Body of pancreas (tissue), 4 donors: ENCODE measurements at regions not wholly inside any gene's neighbourhood (a gene's known extent, or its start where the extent isn't known, plus 50 kb on each side); places are given as distances from the start of the nearest gene placed in this dataset.
A peak's percentile ranks its signal among the peaks of the same experiment; 100 is the strongest.

Experiments
- ATAC-seq: fragments of 150-250 bp; one replicate; pipeline ENCODE4 v1.9.1; 2016
- DNase-seq, 4 donors: peaks; one replicate each; pipeline ENCODE4 v3.0.0-alpha.2; 2019
- H3K27ac ChIP-seq, 4 donors: fragments of 200-600 bp; sonication (generic); 1 replicate in 3 of 4; 2 replicates in 1 of 4; pipeline versions ENCODE4 v1.5.1 to v1.6.1; 2016 to 2019; ENCODE audit warnings: mild to moderate bottlenecking in 1 of 4, mixed read lengths in 1 of 4, moderate library complexity in 1 of 4
- H3K27me3 ChIP-seq, 2 donors: fragments of 200-600 bp; sonication (generic); one replicate each; pipeline ENCODE4 v1.6.0; 2016; ENCODE audit warnings: mild to moderate bottlenecking in 1 of 2
- H3K36me3 ChIP-seq, 2 donors: fragments of 200-600 bp; sonication (generic); replicated peaks in 1 of 2; 2 replicates each; pipeline ENCODE4 v1.5.1; 2016; ENCODE audit warnings: low read depth in 2 of 2; ENCODE audit not compliant: insufficient read depth in 1 of 2
- H3K4me1 ChIP-seq: fragments of 200-600 bp; sonication (generic); one replicate; pipeline ENCODE4 v1.6.0; 2016
- H3K4me3 ChIP-seq, 2 donors: fragments of 200-600 bp; sonication (generic); 1 replicate in 1 of 2; 2 replicates in 1 of 2; pipeline ENCODE4 v1.5.1; 2016 to 2019
- H3K9me3 ChIP-seq, 3 donors: fragments of 200-600 bp; sonication (generic); 1 replicate in 2 of 3; 2 replicates in 1 of 3; pipeline ENCODE4 v1.5.1; 2016
- POLR2A ChIP-seq, 3 donors: fragments of 450-650 bp; IDR thresholded peaks; one replicate each; pipeline ENCODE4 v1.6.1; 2016; ENCODE audit warnings: antibody characterized with exemption in 3 of 3, mild to moderate bottlenecking in 2 of 3
- WGBS, 2 donors: methylation state at CpG; one replicate each; pipeline ENCODE4 v1.1.5; 2017; 5-methylcytosine and 5-hydroxymethylcytosine counted together
- intact Hi-C: fragments of 100-400 bp; cut with DNase I; formaldehyde crosslinking; loops from one replicate; pipeline ENCODE4 v1.15.1; 2023
- TF ChIP-seq, protein P1 (sequence below), 7 experiments: fragments of 450-650 bp in 4 of 7; fragments of 200-600 bp in 3 of 7; sonication (generic) in 3 of 7; IDR thresholded peaks; one replicate each; pipeline ENCODE4 v1.5.1; 2016 to 2019; ENCODE audit warnings: antibody characterized with exemption in 7 of 7

DNA sequence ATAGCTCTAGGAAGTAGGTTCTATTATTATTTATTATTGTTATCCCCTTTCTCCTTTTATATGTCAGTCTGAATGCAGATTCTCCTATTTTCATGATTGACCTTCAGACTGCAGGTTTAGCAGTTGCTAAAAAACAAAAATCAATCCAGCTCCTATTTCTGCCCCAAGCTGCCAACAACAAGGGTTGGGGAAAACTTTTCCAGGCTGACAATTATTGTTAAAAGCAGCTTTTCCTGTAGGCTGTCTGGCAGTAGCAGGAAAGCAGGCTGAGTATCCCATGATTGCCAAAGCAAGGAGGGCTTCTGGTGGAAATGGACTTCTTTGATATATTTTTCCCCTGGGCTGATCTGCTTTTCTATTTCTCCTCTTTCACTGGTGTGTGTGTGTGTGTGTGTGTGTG is 78.0 kb upstream of the CTLA4 start:
- TF ChIP-seq POLR2A (IDR thresholded peaks at IDR 0.05) = no peak
- TF ChIP-seq, protein P1, sequence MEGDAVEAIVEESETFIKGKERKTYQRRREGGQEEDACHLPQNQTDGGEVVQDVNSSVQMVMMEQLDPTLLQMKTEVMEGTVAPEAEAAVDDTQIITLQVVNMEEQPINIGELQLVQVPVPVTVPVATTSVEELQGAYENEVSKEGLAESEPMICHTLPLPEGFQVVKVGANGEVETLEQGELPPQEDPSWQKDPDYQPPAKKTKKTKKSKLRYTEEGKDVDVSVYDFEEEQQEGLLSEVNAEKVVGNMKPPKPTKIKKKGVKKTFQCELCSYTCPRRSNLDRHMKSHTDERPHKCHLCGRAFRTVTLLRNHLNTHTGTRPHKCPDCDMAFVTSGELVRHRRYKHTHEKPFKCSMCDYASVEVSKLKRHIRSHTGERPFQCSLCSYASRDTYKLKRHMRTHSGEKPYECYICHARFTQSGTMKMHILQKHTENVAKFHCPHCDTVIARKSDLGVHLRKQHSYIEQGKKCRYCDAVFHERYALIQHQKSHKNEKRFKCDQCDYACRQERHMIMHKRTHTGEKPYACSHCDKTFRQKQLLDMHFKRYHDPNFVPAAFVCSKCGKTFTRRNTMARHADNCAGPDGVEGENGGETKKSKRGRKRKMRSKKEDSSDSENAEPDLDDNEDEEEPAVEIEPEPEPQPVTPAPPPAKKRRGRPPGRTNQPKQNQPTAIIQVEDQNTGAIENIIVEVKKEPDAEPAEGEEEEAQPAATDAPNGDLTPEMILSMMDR (IDR thresholded peaks at IDR 0.05) = no peak
- no peaks in the 10 kb centered on the region for H3K9me3 ChIP-seq
- H3K4me1 ChIP-seq = no peaks in the 10 kb centered on the region
- no peak overlapping the region for H3K4me3 ChIP-seq
- H3K27me3 ChIP-seq = no peaks in the 10 kb centered on the region
- intact Hi-C loops = no loop called here
- H3K36me3 ChIP-seq = no peaks in the 10 kb centered on the region
- DNase-seq = no peak
- no peak overlapping the region for H3K27ac ChIP-seq
- ATAC-seq = no peak

DNA sequence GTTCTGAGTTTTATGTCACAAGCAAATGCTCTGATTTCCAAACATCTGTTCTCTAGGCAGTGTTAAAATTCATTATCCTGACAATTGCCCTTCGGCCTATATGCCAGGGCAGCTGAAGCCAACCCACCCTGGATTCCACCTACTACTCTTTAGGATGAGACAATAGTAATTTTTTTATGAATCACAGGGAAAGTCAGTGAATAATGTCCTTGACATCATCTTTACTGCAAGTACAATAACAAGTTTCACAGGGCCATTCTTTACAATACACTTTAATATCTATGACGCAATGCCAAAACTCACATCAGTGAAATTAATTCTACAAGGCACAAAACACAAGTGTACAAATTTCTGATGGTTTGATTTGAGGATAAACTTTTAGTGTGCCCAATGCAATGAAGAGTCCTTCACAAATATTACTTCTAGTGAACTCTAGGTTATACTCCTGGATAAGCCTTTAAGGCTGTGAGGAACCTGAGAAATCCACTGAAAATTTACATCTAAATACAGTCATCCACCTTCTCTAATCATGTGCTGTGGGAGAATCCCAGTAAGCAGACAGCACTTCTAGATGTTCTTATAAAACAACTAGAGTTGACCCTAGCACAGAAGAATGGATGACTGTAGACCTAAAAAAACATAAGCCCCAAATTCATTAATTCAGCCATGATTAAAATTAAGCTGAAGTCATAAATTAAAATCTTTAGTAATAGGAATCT is 77.3 kb upstream of the CTLA4 start:
- ATAC-seq (no peak), DNase-seq (no peak)
- Histone ChIP-seq H3K27me3 (no peaks in the 10 kb centered on the region), H3K36me3 (no peaks in the 10 kb centered on the region), H3K4me1 (no peaks in the 10 kb centered on the region), H3K9me3 (no peaks in the 10 kb centered on the region), H3K27ac (no peak overlapping the region), H3K4me3 (no peak overlapping the region)
- TF ChIP-seq, protein P1 (IDR thresholded peaks at IDR 0.05) = no peak
- TF ChIP-seq POLR2A (IDR thresholded peaks at IDR 0.05) = no peak
- intact Hi-C loops = no loop called here
- WGBS, 2 donors = 87 to 92% methylated on average over 2 of the region's 2 CpGs

GRCh38 chr2:203796248-203797010 is 71.1 kb upstream of the CTLA4 start:
- intact Hi-C loops = no loop called here
- DNase-seq (no peak), ATAC-seq (no peak)
- Histone ChIP-seq H3K27me3 (no peaks in the 10 kb centered on the region), H3K27ac (peak overlapping the region in 1 of 4 donors; percentile 29), H3K4me1 (no peaks in the 10 kb centered on the region), H3K9me3 (no peaks in the 10 kb centered on the region), H3K4me3 (no peak overlapping the region), H3K36me3 (no peaks in the 10 kb centered on the region)
- 75 to 83% methylated on average over 5 of the region's 5 CpGs for WGBS, 2 donors
- TF ChIP-seq, protein P1 (IDR thresholded peaks at IDR 0.05) = no peak
- TF ChIP-seq POLR2A (IDR thresholded peaks at IDR 0.05) = no peak

DNA sequence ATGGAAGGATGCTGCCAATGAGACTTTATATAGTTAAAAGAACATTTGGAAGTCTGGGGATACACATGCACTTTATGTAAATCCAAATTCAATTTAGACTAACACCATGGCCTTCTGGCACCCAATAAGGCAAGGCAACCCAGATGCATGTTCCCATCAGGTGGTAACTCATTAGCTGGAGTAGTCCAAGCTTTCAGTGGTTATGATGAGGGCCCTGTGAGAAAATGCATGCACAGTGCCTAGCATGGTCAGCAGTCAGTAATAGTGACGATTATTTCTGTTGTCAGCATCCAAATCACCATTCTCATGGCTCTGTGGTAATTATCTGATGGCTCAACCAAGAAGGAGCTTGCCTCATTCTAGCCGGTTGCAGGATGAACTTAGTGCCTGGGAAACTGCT is 70.3 kb upstream of the CTLA4 start:
- TF ChIP-seq, protein P1 (IDR thresholded peaks at IDR 0.05) = no peak
- no peak for TF ChIP-seq POLR2A (IDR thresholded peaks at IDR 0.05)
- H3K36me3 ChIP-seq = no peaks in the 10 kb centered on the region
- H3K4me1 ChIP-seq = no peaks in the 10 kb centered on the region
- intact Hi-C loops = no loop called here
- no peak overlapping the region for H3K4me3 ChIP-seq
- DNase-seq (no peak), ATAC-seq (no peak)
- H3K27me3 ChIP-seq = no peaks in the 10 kb centered on the region
- no peaks in the 10 kb centered on the region for H3K9me3 ChIP-seq
- H3K27ac ChIP-seq = no peak overlapping the region
- 58 to 90% methylated on average over 1 to 2 of the region's 2 CpGs for WGBS, 2 donors
